Right lobe of liver (tissue), 4 donors: ENCODE measurements at regions not wholly inside any gene's neighbourhood (a gene's known extent, or its start where the extent isn't known, plus 50 kb on each side); places are given as distances from the start of the nearest gene placed in this dataset.

Experiments used
- POLR2A ChIP-seq: fragments of 450-650 bp; IDR thresholded peaks from one replicate; pipeline ENCODE4 v1.6.1; 2017; ENCODE audit warnings: antibody characterized with exemption, mild to moderate bottlenecking
- TF ChIP-seq, protein P1 (sequence below), 4 donors: fragments of 200-600 bp in 3 of 4; fragments of 450-650 bp in 1 of 4; IDR thresholded peaks; one replicate each; pipeline versions ENCODE4 v1.5.1 to v1.8.0; 2016 to 2022; ENCODE audit warnings: antibody characterized with exemption in 4 of 4, mild to moderate bottlenecking in 2 of 4
- donor health status: DM: no; HTN: no; CAD: no.
- donor health status: DM: no; HTN: no; CAD: no.
- donor health status: DM: no; HTN: yes; CAD: no.

DNA sequence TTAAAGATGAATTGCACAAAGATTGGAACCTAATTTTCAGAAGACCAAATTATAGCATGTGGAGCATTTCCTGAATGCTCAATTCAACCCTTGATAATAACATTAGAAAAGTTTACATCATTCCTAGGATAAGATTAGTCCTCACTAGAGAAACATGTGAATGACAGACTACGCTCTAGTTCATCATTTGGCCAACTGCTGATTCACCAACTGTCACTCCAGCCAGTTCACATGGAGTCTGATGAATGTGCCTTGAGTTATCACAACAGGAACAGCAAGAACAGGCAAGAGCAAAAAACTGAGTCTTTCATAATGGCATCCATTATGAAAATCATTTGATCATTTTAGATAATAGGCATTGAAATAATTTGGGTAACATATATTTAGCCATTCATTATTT is 415.9 kb downstream of the PTPRC start:
- TF ChIP-seq, protein P1, sequence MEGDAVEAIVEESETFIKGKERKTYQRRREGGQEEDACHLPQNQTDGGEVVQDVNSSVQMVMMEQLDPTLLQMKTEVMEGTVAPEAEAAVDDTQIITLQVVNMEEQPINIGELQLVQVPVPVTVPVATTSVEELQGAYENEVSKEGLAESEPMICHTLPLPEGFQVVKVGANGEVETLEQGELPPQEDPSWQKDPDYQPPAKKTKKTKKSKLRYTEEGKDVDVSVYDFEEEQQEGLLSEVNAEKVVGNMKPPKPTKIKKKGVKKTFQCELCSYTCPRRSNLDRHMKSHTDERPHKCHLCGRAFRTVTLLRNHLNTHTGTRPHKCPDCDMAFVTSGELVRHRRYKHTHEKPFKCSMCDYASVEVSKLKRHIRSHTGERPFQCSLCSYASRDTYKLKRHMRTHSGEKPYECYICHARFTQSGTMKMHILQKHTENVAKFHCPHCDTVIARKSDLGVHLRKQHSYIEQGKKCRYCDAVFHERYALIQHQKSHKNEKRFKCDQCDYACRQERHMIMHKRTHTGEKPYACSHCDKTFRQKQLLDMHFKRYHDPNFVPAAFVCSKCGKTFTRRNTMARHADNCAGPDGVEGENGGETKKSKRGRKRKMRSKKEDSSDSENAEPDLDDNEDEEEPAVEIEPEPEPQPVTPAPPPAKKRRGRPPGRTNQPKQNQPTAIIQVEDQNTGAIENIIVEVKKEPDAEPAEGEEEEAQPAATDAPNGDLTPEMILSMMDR (IDR thresholded peaks at IDR 0.05) = no peak
- TF ChIP-seq POLR2A = no peak
